SU-DHL-6 (cell line): ENCODE measurements at regions not wholly inside any gene's neighbourhood (a gene's known extent, or its start where the extent isn't known, plus 50 kb on each side); places are given as distances from the start of the nearest gene placed in this dataset.

Experiments used
- CTCF ChIP-seq: fragments of 200-600 bp; sonication (generic); IDR thresholded peaks from one replicate; pipeline ENCODE4 v1.5.1; 2017; ENCODE audit warnings: antibody characterized with exemption, mild to moderate bottlenecking, low read length, moderate library complexity; ENCODE audit not compliant: insufficient read depth, poor library complexity, severe bottlenecking
- EZH2phosphoT487 ChIP-seq: fragments of 200-600 bp; sonication (generic), shearing (Covaris generic); conservative IDR thresholded peaks from 2 replicates; pipeline ENCODE4 v1.6.1; 2018; ENCODE audit warnings: mild to moderate bottlenecking, antibody characterized with exemption, low read length, moderate library complexity, mixed read lengths

GRCh38 chr12:17158201-17158600 lies 552.2 kb upstream of the LMO3 start:
- TF ChIP-seq CTCF (no peak), EZH2phosphoT487 (no peak)
